HepG2 (cell line): ENCODE measurements at regions not wholly inside any gene's neighbourhood (a gene's known extent, or its start where the extent isn't known, plus 50 kb on each side); places are given as distances from the start of the nearest gene placed in this dataset.

Source experiments
- ARNT ChIP-seq: fragments of 450-650 bp; IDR thresholded peaks from 2 replicates; pipeline ENCODE4 v1.6.1; 2017
- EHMT2 ChIP-seq: fragments of 200-600 bp; sonication (generic); IDR thresholded peaks from 2 replicates; pipeline ENCODE4 v1.7.0; 2017; ENCODE audit warnings: antibody characterized with exemption, low read depth, low read length, borderline replicate concordance
- ELF3 ChIP-seq: IDR thresholded peaks from 2 replicates; pipeline ENCODE4 v1.6.1; 2016; ENCODE audit warnings: missing genetic modification reagents, missing compliant biosample characterization
- GABPA ChIP-seq, 2 experiments: IDR thresholded peaks; 2 replicates each; pipeline ENCODE4 v1.6.1; 2011 to 2016; ENCODE audit warnings: low read depth in 2 of 2, low read length in 1 of 2, missing biosample characterization in 1 of 2, missing genetic modification characterization in 1 of 2
- KLF13 ChIP-seq: sonication (generic); formaldehyde crosslinking; IDR thresholded peaks from 2 replicates; pipeline ENCODE4 v1.4.0; 2020; ENCODE audit warnings: mild to moderate bottlenecking, missing genetic modification reagents
- MAFG ChIP-seq: sonication (generic); formaldehyde crosslinking; IDR thresholded peaks from 2 replicates; pipeline ENCODE4 v1.5.1; 2020; ENCODE audit warnings: mild to moderate bottlenecking, missing genetic modification reagents
- MBNL3 ChIP-seq: fragments of 250-450 bp; sonication (Bioruptor Pico); conservative IDR thresholded peaks from 2 replicates; pipeline ENCODE4 v1.8.0; 2022; ENCODE audit warnings: mild to moderate bottlenecking, inconsistent platforms
- PCBP2 ChIP-seq: fragments of 200-400 bp; formaldehyde crosslinking; optimal IDR thresholded peaks from 2 replicates; pipeline ENCODE3; 2018; ENCODE audit warnings: low read length, low read depth; ENCODE audit not compliant: poor library complexity, severe bottlenecking
- PHB2 ChIP-seq: fragments of 450-650 bp; IDR thresholded peaks from 2 replicates; pipeline ENCODE4 v1.6.1; 2018; ENCODE audit not compliant: partially characterized antibody
- POGK ChIP-seq: sonication (generic); formaldehyde crosslinking; conservative IDR thresholded peaks from 2 replicates; pipeline ENCODE4 v1.8.0; 2022; ENCODE audit warnings: mild to moderate bottlenecking, moderate library complexity, missing genetic modification reagents
- SUZ12 ChIP-seq: fragments of 150-350 bp; IDR thresholded peaks from 2 replicates; pipeline ENCODE4 v1.6.1; 2014; ENCODE audit warnings: low read depth, low read length
- YY1 ChIP-seq: IDR thresholded peaks from 2 replicates; pipeline ENCODE4 v1.6.1; 2011; ENCODE audit warnings: low read length, low read depth, moderate library complexity, mild to moderate bottlenecking; ENCODE audit not compliant: insufficient read depth, insufficient replicate concordance
- ZBTB1 ChIP-seq: sonication (generic); formaldehyde crosslinking; IDR thresholded peaks from 2 replicates; pipeline ENCODE4 v1.4.0; 2020; ENCODE audit warnings: missing genetic modification reagents, borderline replicate concordance
- ZFP36L2 ChIP-seq: sonication (generic); formaldehyde crosslinking; IDR thresholded peaks from 2 replicates; pipeline ENCODE4 v1.4.0; 2020; ENCODE audit warnings: missing genetic modification reagents
- ZFP41 ChIP-seq: sonication (generic); formaldehyde crosslinking; IDR thresholded peaks from 2 replicates; pipeline ENCODE4 v1.4.0; 2020; ENCODE audit warnings: mild to moderate bottlenecking, missing genetic modification reagents, borderline replicate concordance
- ZMAT3 ChIP-seq: sonication (generic); formaldehyde crosslinking; conservative IDR thresholded peaks from 2 replicates; pipeline ENCODE4 v1.7.0; 2021; ENCODE audit warnings: missing genetic modification reagents
- ZNF17 ChIP-seq: sonication (generic); formaldehyde crosslinking; IDR thresholded peaks from 2 replicates; pipeline ENCODE4 v1.5.0; 2020; ENCODE audit warnings: mild to moderate bottlenecking, missing genetic modification reagents
- ZNF276 ChIP-seq: sonication (generic); formaldehyde crosslinking; IDR thresholded peaks from 2 replicates; pipeline ENCODE4 v1.4.0; 2020; ENCODE audit warnings: mild to moderate bottlenecking, low read depth, missing genetic modification reagents
- ZNF350 ChIP-seq: sonication (generic); formaldehyde crosslinking; IDR thresholded peaks from 2 replicates; pipeline ENCODE4 v1.4.0; 2020; ENCODE audit warnings: mild to moderate bottlenecking, low read depth, missing genetic modification reagents, borderline replicate concordance
- ZNF430 ChIP-seq: sonication (generic); formaldehyde crosslinking; IDR thresholded peaks from 2 replicates; pipeline ENCODE4 v1.9.0; 2021; ENCODE audit warnings: mild to moderate bottlenecking, missing genetic modification reagents
- ZNF670 ChIP-seq: sonication (generic); formaldehyde crosslinking; IDR thresholded peaks from 2 replicates; pipeline ENCODE4 v1.8.0; 2022; ENCODE audit warnings: mild to moderate bottlenecking, missing genetic modification reagents, borderline replicate concordance
- ZNF775 ChIP-seq: sonication (generic); formaldehyde crosslinking; IDR thresholded peaks from 2 replicates; pipeline ENCODE4 v1.4.0; 2020; ENCODE audit warnings: missing genetic modification reagents, mild to moderate bottlenecking, moderate library complexity, borderline replicate concordance
- ZSCAN22 ChIP-seq: sonication (generic); formaldehyde crosslinking; IDR thresholded peaks from 2 replicates; pipeline ENCODE4 v1.4.0; 2020; ENCODE audit warnings: mild to moderate bottlenecking, missing genetic modification reagents
- TF ChIP-seq, protein P1 (sequence below): sonication (generic); formaldehyde crosslinking; IDR thresholded peaks from 2 replicates; pipeline ENCODE4 v1.5.0; 2020; ENCODE audit warnings: missing genetic modification reagents, mild to moderate bottlenecking, borderline replicate concordance
- TF ChIP-seq, protein P2 (sequence below): IDR thresholded peaks from 2 replicates; pipeline ENCODE4 v1.6.1; 2012; ENCODE audit warnings: inconsistent platforms

DNA sequence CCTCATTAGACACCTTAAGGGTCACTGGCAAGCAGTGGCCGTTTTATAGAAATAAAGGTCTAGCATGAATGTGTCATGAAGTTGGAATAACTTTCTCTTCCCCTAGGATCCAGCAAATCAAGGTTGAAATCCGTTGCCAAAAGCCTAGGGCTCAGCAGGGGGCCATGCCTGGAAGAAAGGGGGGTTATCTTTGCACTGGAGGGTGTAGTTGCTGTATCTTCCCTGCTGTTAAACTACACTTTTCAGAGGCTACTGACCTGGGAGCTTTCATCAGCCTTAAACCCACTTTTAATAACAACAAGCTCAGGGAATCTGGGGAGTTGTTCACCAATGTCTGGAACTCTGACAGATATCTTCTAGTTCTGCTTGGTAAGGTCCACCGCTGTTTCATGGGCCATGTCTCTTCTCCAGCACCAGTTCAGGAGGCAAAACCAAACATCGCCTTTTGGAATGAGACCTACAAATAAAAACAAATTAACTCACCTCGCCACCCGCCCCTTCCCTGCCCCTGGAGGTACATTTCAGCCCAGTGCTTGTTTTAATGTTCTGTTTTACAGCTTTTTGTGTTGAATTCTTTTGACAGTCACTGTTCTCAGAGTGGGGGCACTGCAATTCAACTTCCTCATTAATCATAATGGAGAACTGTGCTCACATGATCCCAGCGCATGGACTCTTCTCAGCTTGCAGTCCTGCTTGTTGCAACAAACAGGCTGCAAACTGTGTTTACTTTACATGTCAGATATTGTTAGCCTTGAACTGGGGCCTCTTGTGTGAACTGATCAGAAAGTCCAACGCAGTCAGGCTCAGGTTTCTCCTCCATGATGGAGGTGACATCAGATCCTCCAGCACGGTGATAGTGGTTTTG is 508.7 kb downstream of the KCNJ2 start (continued):
- TF ChIP-seq ZNF17 (CRISPR knock-in tag) (no peak), GABPA (IDR thresholded peaks at IDR 0.05; ENCODE audit: low read depth, low read length) (no peak), GABPA (CRISPR knock-in tag; IDR thresholded peaks at IDR 0.05; ENCODE audit: low read depth) (peak; percentile 79), ELF3 (CRISPR knock-in tag) (peak; percentile 77; the same call in 1 of the 2 replicates), SUZ12 (no peak), MBNL3 (CRISPR knock-in tag) (no peak; the same call in 1 of the 2 replicates), ZBTB1 (CRISPR knock-in tag) (no peak), YY1 (no peak), ZNF670 (CRISPR knock-in tag) (peak; percentile 48; the same call in 1 of the 2 replicates), ZNF775 (CRISPR knock-in tag) (no peak), ZFP36L2 (no peak), EHMT2 (peak; percentile 78; the same call in 1 of the 2 replicates), POGK (peak; percentile 76), ZMAT3 (no peak), PCBP2 (no peak), ZFP41 (CRISPR knock-in tag) (no peak), ARNT (no peak), KLF13 (CRISPR knock-in tag) (no peak), PHB2 (no peak), MAFG (no peak), ZNF430 (0 out of 2 replicates have a peak, but pooled peaks have one; percentile 24), ZNF350 (CRISPR knock-in tag) (peak; percentile 67; the same call in 1 of the 2 replicates), ZSCAN22 (CRISPR knock-in tag) (no peak), ZNF276 (CRISPR knock-in tag) (no peak)
- TF ChIP-seq, protein P1, sequence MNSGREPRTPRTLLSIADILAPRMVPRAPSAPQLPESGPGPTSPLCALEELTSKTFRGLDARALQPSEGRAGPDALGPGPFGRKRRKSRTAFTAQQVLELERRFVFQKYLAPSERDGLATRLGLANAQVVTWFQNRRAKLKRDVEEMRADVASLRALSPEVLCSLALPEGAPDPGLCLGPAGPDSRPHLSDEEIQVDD: no peak
- TF ChIP-seq, protein P2, sequence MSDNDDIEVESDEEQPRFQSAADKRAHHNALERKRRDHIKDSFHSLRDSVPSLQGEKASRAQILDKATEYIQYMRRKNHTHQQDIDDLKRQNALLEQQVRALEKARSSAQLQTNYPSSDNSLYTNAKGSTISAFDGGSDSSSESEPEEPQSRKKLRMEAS: peak; percentile 82
